Bone marrow (tissue), 2 donors: ENCODE measurements at regions not wholly inside any gene's neighbourhood (a gene's known extent, or its start where the extent isn't known, plus 50 kb on each side); places are given as distances from the start of the nearest gene placed in this dataset.
"Not testable (repeated sequence)": the region's sequence is repeated elsewhere in the genome, so short reads cannot be mapped to it uniquely, and the experiment has no call there.

Experiments
- DNase-seq, 2 donors: peaks; one replicate each; lab custom pipeline; 2025; lab: John Stamatoyannopoulos, UW

- DNase-seq = no peak
These were observed 50.9 kb upstream of the PTPDC1 start for GRCh38 chr9:94033383-94033782.

- no peak for DNase-seq
These were observed 52.3 kb upstream of the PTPDC1 start for GRCh38 chr9:94031946-94032345.

GRCh38 chr9:94031380-94031779 lies 52.9 kb upstream of the PTPDC1 start:
- DNase-seq = no peak

GRCh38 chr9:94030318-94031179 lies 53.7 kb upstream of the PTPDC1 start:
- peak; percentile 6 to 65 for DNase-seq

GRCh38 chr9:94029932-94030317 lies 54.3 kb upstream of the PTPDC1 start:
- DNase-seq = no peak

- DNase-seq = no peak
These were observed 57.4 kb upstream of the PTPDC1 start for GRCh38 chr9:94026816-94027215.

GRCh38 chr9:94022476-94022875 lies 61.8 kb upstream of the PTPDC1 start:
- DNase-seq = not testable (repeated sequence)

GRCh38 chr9:94020836-94021235 lies 63.4 kb upstream of the PTPDC1 start:
- DNase-seq = not testable (repeated sequence)

- no peak for DNase-seq
These were observed 63.5 kb upstream of the BARX1 start for GRCh38 chr9:94018628-94019027.

GRCh38 chr9:94017939-94018531 lies 62.9 kb upstream of the BARX1 start:
- no peak for DNase-seq

- DNase-seq = no peak
These were observed 61.6 kb upstream of the BARX1 start for GRCh38 chr9:94016744-94017143.

- no peak for DNase-seq
These were observed 59.8 kb upstream of the BARX1 start for GRCh38 chr9:94014920-94015319.

GRCh38 chr9:94014066-94014654 lies 59.0 kb upstream of the BARX1 start:
- no peak for DNase-seq

- DNase-seq = no peak
These were observed 55.9 kb upstream of the BARX1 start for GRCh38 chr9:94010980-94011533.

GRCh38 chr9:94005272-94005901 lies 50.2 kb upstream of the BARX1 start:
- DNase-seq = no peak
